NCI-H146 (cell line): ENCODE measurements at regions not wholly inside any gene's neighbourhood (a gene's known extent, or its start where the extent isn't known, plus 50 kb on each side); places are given as distances from the start of the nearest gene placed in this dataset.
"Not testable (repeated sequence)": the region's sequence is repeated elsewhere in the genome, so short reads cannot be mapped to it uniquely, and the experiment has no call there.

Experiments
- DNase-seq: peaks from one replicate; lab custom pipeline; 2025; lab: John Stamatoyannopoulos, UW

- DNase-seq = not testable (repeated sequence)
These were observed 135.7 kb upstream of the ZNF469 start for GRCh38 chr16:88246955-88247582.

GRCh38 chr16:88247583-88247966 is 135.2 kb upstream of the ZNF469 start:
- DNase-seq = not testable (repeated sequence)

- DNase-seq = not testable (repeated sequence)
These were observed 134.0 kb upstream of the ZNF469 start for GRCh38 chr16:88248761-88249160.

- not testable (repeated sequence) for DNase-seq
These were observed 132.4 kb upstream of the ZNF469 start for GRCh38 chr16:88250381-88250780.

- DNase-seq = not testable (repeated sequence)
These were observed 130.5 kb upstream of the ZNF469 start for GRCh38 chr16:88252057-88252794.

GRCh38 chr16:88258141-88258540 is 124.6 kb upstream of the ZNF469 start:
- DNase-seq = not testable (repeated sequence)

GRCh38 chr16:88258764-88259525 is 123.8 kb upstream of the ZNF469 start:
- DNase-seq = not testable (repeated sequence)

- DNase-seq = not testable (repeated sequence)
These were observed 123.2 kb upstream of the ZNF469 start for GRCh38 chr16:88259538-88259937.

GRCh38 chr16:88260146-88260545 is 122.6 kb upstream of the ZNF469 start:
- DNase-seq = not testable (repeated sequence)

GRCh38 chr16:88260881-88261665 is 121.7 kb upstream of the ZNF469 start:
- DNase-seq = not testable (repeated sequence)

- not testable (repeated sequence) for DNase-seq
These were observed 120.7 kb upstream of the ZNF469 start for GRCh38 chr16:88261814-88262605.

GRCh38 chr16:88262858-88263563 is 119.7 kb upstream of the ZNF469 start:
- not testable (repeated sequence) for DNase-seq

GRCh38 chr16:88263681-88264287 is 119.0 kb upstream of the ZNF469 start:
- DNase-seq = not testable (repeated sequence)

GRCh38 chr16:88264641-88265285 is 118.0 kb upstream of the ZNF469 start:
- no peak for DNase-seq

GRCh38 chr16:88265286-88265938 is 117.3 kb upstream of the ZNF469 start:
- DNase-seq = not testable (repeated sequence)

- DNase-seq = not testable (repeated sequence)
These were observed 116.7 kb upstream of the ZNF469 start for GRCh38 chr16:88266036-88266435.

- not testable (repeated sequence) for DNase-seq
These were observed 115.7 kb upstream of the ZNF469 start for GRCh38 chr16:88266935-88267551.

- DNase-seq = not testable (repeated sequence)
These were observed 114.4 kb upstream of the ZNF469 start for GRCh38 chr16:88268186-88268970.
